ENCODE measurements at regions not wholly inside any gene's neighbourhood (a gene's known extent, or its start where the extent isn't known, plus 50 kb on each side); places are given as distances from the start of the nearest gene placed in this dataset.

GRCh38 chr2:10184421-10184820, 61.9 kb downstream of the RRM2 start:
- TF ChIP-seq POLR2A (IDR thresholded peaks at IDR 0.05) (no peak), CTCF (IDR thresholded peaks at IDR 0.05) (no peak)
